ENCODE measurements at regions not wholly inside any gene's neighbourhood (a gene's known extent, or its start where the extent isn't known, plus 50 kb on each side); places are given as distances from the start of the nearest gene placed in this dataset.

- no peak overlapping the region for H3K27ac ChIP-seq (ENCODE audit: low read depth, low read length, poor library complexity, severe bottlenecking)
- no peaks in the 10 kb centered on the region; the same call in 1 of the 2 replicates for H3K9me2 ChIP-seq (ENCODE audit: insufficient read depth, low read length)
- no peaks in the 10 kb centered on the region for H3K9me3 ChIP-seq (ENCODE audit: low read length)
- BruUV-seq (replicated peaks) = no TSS peak
- H3K36me3 ChIP-seq (ENCODE audit: insufficient read depth, low read length) = no peaks in the 10 kb centered on the region
- no peaks in the 10 kb centered on the region for H4K20me1 ChIP-seq (ENCODE audit: insufficient read depth, low read length)
- TF ChIP-seq CTCF (conservative IDR thresholded peaks at IDR 0.05; ENCODE audit: low read length) (no peak), EZH2phosphoT487 (IDR thresholded peaks at IDR 0.05; ENCODE audit: borderline replicate concordance, low read depth, low read length) (no peak)
- H3K4me1 ChIP-seq (ENCODE audit: insufficient read depth, low read length, poor library complexity, severe bottlenecking) = no peaks in the 10 kb centered on the region
- intact Hi-C loops (cut with micrococcal nuclease; ENCODE audit: unreplicated experiment) = no loop called here
- H3K79me2 ChIP-seq (ENCODE audit: insufficient read depth, low read depth, low read length) = no peaks in the 10 kb centered on the region
- no peak for DNase-seq (ENCODE audit: low spot score)
- POLR2A ChIA-PET = no interaction called here
- CTCF ChIA-PET (ENCODE audit: unreplicated experiment) = no interaction called here
- no peak overlapping the region for H3K4me2 ChIP-seq (ENCODE audit: low read length)
- no peak overlapping the region for H2AFZ ChIP-seq (ENCODE audit: low read length)
- H3K4me3 ChIP-seq (ENCODE audit: low read depth, low read length, poor library complexity, severe bottlenecking) = no peak overlapping the region
These were observed 683.1 kb upstream of the SORCS1 start for GRCh38 chr10:107847620-107848019.

- Histone ChIP-seq H3K4me2 (ENCODE audit: low read length) (no peak overlapping the region), H4K20me1 (ENCODE audit: insufficient read depth, low read length) (no peaks in the 10 kb centered on the region), H3K4me3 (ENCODE audit: low read depth, low read length, poor library complexity, severe bottlenecking) (no peak overlapping the region), H3K36me3 (ENCODE audit: insufficient read depth, low read length) (no peaks in the 10 kb centered on the region), H3K9me2 (ENCODE audit: insufficient read depth, low read length) (no peaks in the 10 kb centered on the region), H3K4me1 (ENCODE audit: insufficient read depth, low read length, poor library complexity, severe bottlenecking) (no peaks in the 10 kb centered on the region), H3K27ac (ENCODE audit: low read depth, low read length, poor library complexity, severe bottlenecking) (no peak overlapping the region), H3K79me2 (ENCODE audit: insufficient read depth, low read depth, low read length) (no peaks in the 10 kb centered on the region), H2AFZ (ENCODE audit: low read length) (no peak overlapping the region), H3K9me3 (ENCODE audit: low read length) (no peaks in the 10 kb centered on the region)
- POLR2A ChIA-PET = no interaction called here
- intact Hi-C loops (cut with micrococcal nuclease; ENCODE audit: unreplicated experiment) = no loop called here
- no peak for DNase-seq (ENCODE audit: low spot score)
- no TSS peak for BruUV-seq (replicated peaks)
- TF ChIP-seq EZH2phosphoT487 (IDR thresholded peaks at IDR 0.05; ENCODE audit: borderline replicate concordance, low read depth, low read length) = no peak
- no peak for TF ChIP-seq CTCF (conservative IDR thresholded peaks at IDR 0.05; ENCODE audit: low read length)
- CTCF ChIA-PET (ENCODE audit: unreplicated experiment) = no interaction called here
These were observed 670.2 kb upstream of the SORCS1 start for GRCh38 chr10:107834706-107835105.

GRCh38 chr10:107831772-107832171, 667.3 kb upstream of the SORCS1 start:
- Histone ChIP-seq H3K79me2 (ENCODE audit: insufficient read depth, low read depth, low read length) (no peaks in the 10 kb centered on the region), H2AFZ (ENCODE audit: low read length) (no peak overlapping the region), H3K9me2 (ENCODE audit: insufficient read depth, low read length) (no peaks in the 10 kb centered on the region), H3K36me3 (ENCODE audit: insufficient read depth, low read length) (no peaks in the 10 kb centered on the region), H3K4me3 (ENCODE audit: low read depth, low read length, poor library complexity, severe bottlenecking) (no peak overlapping the region), H3K4me1 (ENCODE audit: insufficient read depth, low read length, poor library complexity, severe bottlenecking) (no peaks in the 10 kb centered on the region), H4K20me1 (ENCODE audit: insufficient read depth, low read length) (no peaks in the 10 kb centered on the region), H3K9me3 (ENCODE audit: low read length) (no peaks in the 10 kb centered on the region), H3K27ac (ENCODE audit: low read depth, low read length, poor library complexity, severe bottlenecking) (no peak overlapping the region), H3K4me2 (ENCODE audit: low read length) (no peak overlapping the region)
- DNase-seq (ENCODE audit: low spot score) = no peak
- ChIA-PET CTCF (ENCODE audit: unreplicated experiment) (no interaction called here), POLR2A (no interaction called here)
- BruUV-seq (replicated peaks) = no TSS peak
- no peak for TF ChIP-seq CTCF (conservative IDR thresholded peaks at IDR 0.05; ENCODE audit: low read length)
- TF ChIP-seq EZH2phosphoT487 (IDR thresholded peaks at IDR 0.05; ENCODE audit: borderline replicate concordance, low read depth, low read length) = no peak
- intact Hi-C loops (cut with micrococcal nuclease; ENCODE audit: unreplicated experiment) = no loop called here

Data from OCI-LY7 (cell line).